GM19452 (cell line): ENCODE measurements at regions not wholly inside any gene's neighbourhood (a gene's known extent, or its start where the extent isn't known, plus 50 kb on each side); places are given as distances from the start of the nearest gene placed in this dataset.
"Not testable (repeated sequence)": the region's sequence is repeated elsewhere in the genome, so short reads cannot be mapped to it uniquely, and the experiment has no call there.

Experiments
- ATAC-seq: cut with Tn5 transposase; IDR thresholded peaks from one replicate; pipeline ENCODE4 v1.9.1; 2021; ENCODE audit not compliant: unreplicated experiment

- no peak for ATAC-seq
These were observed 54.4 kb upstream of the BMP4 start for GRCh38 chr14:54010981-54011380.

DNA sequence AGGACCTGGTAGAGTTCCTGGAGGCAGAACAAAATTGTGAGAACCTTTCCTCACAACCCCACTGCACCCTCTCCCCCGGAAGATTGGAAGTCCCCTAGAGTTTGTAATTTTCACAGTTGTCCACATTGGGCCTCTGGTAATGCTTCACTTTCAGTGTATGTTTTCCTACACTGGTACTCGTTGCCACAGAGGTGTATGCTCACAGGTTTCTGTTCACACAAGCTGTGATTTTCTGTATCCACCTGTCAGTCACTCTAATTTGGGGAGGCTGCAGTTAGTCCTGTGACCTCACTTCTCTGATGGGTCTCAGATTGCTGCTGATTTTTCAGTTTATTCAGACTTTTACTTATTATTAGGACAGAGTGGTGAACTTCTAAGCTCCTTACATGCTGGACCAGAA, 66.4 kb upstream of the BMP4 start:
- ATAC-seq, result no peak

DNA sequence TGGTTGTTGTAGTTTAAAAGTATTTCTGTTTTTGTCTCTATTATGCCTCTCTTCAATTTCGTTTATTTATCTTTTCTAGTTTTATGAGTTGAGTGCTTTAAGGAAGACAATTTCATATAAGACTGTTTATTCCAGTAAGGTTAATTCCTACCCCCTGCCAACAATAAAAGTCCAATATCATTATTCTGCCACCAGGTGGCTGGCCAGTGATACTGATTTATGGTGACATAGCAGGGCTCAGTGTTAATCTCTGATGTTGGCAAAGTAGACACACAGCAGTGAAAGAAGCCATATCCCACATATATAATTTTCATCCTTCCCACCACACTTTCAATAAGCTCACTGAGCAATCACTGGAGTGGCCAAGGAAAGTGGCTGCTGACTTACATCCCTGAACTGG, 69.0 kb upstream of the BMP4 start:
- ATAC-seq, result no peak

DNA sequence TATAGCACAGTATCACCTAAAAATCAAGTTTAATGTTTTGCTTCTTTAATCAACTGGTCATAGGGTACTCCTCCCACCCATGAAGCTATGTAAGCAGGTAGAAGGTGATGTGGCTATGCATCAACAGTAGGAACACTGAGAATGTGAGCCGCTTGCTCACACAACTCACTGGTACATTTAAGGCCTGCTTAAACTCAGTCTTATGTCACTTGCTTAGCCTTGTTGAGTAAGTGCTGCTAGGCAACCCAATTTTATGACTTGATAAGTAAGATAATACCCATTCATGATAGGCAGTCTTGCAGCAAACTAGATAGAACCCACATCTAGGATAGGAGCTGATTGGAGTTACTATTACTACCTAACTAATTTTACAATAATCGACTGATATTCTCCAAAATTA, 70.0 kb upstream of the BMP4 start:
- no peak for ATAC-seq

DNA sequence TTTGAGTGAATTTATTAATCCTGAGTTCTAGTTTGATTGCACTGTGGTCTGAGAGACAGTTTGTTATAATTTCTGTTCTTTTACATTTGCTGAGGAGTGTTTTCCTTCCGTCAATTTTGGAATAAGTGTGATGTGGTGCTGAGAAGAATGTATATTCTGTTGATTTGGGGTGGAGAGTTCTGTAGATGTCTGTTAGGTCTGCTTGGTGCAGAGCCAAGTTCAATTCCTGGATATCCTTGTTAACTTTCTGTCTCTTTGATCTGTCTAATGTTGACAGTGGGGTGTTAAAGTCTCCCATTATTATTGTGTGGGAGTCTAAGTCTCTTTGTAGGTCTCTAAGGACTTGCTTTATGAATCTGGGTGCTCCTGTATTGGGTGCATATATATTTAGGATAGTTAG, 74.4 kb upstream of the BMP4 start:
- ATAC-seq, result not testable (repeated sequence)

DNA sequence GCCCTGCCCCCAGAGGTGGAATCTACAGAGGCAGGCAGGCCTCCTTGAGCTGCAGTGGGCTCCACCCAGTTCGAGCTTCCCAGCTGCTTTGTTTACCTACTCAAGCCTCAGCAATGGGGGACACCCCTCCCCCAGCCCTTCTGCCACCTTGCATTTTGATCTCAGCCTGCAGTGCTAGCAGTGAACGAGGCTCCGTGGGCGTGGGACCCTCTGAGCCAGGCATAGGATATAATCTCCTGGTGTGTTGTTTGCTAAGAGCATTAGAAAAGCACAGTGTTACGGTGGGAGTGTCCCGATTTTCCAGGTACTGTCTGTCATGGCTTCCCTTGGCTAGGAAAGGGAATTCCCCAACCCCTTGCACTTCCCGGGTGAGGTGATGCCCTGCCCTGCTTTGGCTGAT, 76.7 kb upstream of the BMP4 start:
- not testable (repeated sequence) for ATAC-seq

DNA sequence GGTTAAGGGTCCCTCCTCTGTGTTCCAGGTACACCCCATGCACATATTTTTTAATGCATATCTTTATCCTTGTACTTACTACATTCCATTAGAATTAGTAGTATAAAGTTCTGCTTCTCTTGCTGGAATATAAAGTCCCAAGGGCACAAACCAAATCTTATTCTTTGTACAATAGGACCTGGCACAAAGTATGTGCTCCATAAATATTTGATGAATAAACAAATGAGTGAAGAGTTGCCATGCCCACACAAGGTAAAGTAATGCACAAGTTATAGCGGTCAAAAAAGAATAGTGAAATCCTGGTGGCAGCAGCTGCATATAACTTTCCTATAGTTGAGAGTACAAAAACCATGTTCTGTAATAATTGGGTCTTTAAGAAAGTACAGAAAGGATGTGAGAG, 82.1 kb upstream of the BMP4 start:
- ATAC-seq, result no peak

GRCh38 chr14:54039311-54039710, 82.7 kb upstream of the BMP4 start:
- ATAC-seq, result no peak

DNA sequence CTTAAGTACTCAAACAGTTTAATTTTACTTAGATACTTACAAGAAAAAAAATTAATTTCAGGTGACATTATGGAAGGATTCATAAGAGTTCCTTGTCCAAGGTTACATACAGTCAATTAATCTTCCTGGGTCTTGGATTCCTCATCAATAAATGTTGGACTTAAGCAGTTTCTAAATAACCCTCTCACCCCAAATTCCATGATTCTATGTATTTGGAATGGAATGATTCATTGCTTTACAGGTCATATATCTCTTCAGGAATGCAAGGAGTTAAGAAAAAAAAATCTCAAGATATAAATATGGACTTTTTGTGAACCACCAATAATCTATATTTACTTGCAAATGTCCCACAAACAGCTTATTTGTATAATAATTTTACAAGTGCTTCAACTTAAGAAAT, 84.2 kb upstream of the BMP4 start:
- ATAC-seq, result no peak

DNA sequence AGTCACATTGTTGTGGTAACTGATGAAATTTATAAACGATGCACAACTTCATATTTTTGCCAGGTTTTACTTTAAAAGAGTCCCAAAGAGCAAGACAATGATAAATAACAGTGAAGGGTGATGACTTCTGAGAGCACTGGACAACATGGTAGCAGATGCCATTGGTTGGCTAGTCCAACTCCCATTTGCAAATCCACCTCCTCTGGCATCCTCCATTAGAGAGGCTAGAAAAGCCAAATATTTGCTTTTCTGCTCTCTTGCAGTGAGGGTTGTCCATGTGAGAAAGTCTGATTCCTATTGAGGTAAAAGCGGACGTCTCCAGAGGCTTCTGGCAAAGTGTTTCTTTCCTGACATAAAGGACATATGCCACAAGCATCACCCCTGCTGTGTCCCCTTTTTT, 89.6 kb upstream of the BMP4 start:
- ATAC-seq, result no peak

DNA sequence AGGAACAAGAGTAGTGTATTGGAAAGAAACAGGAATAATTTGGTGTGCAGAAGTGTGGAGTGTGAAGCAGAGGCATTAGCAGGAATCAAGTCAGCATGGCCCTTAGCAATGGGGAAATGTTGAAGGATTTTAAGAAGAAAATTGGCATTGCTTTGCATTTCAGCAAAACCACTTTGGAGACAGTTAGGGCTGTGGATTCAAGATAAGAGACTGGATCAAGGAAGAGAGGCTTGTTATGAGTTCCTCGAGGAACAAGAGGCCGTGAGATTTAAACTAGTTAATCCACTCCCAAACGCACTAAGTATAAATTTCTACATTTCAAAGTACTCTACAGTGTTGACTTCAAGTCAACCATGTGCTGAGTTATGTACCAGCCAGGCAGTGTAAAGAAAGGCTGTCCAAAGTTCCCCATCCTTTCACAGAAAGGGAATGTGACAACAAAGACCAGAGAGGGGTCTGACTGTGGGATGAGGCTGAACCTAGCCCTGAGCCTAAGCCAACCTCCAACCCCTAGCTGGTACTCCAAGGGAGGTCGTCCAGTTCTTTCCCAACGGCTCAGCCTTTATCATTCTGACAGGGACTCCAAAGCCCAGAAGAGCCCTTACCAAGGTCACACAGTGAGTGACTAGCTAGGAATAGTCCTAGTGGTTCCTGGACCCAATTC, 91.2 kb upstream of the BMP4 start:
- no peak for ATAC-seq

- no peak for ATAC-seq
These were observed 91.7 kb upstream of the BMP4 start for GRCh38 chr14:54048311-54048710.

DNA sequence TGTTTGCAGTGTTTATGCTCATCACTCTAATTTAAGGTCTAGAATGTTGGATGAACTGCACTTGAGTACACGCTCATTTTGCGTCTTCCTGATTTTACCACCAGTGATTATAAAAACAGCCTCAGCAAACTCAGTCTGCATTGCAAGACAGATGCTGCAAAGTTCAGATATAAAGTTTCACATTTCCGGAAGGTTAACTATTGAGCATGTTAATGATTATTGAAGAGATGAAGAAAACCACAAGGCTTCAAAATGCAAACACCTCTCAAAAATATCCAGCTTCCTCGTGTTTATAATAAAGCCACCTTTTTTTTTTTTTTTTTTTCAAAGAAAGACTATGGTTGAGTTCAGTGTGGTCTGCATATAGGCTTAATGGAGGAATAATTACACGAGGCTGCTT, 92.1 kb upstream of the BMP4 start:
- ATAC-seq, result no peak

- ATAC-seq, result no peak
These were observed 94.1 kb upstream of the BMP4 start for GRCh38 chr14:54050759-54051158.

DNA sequence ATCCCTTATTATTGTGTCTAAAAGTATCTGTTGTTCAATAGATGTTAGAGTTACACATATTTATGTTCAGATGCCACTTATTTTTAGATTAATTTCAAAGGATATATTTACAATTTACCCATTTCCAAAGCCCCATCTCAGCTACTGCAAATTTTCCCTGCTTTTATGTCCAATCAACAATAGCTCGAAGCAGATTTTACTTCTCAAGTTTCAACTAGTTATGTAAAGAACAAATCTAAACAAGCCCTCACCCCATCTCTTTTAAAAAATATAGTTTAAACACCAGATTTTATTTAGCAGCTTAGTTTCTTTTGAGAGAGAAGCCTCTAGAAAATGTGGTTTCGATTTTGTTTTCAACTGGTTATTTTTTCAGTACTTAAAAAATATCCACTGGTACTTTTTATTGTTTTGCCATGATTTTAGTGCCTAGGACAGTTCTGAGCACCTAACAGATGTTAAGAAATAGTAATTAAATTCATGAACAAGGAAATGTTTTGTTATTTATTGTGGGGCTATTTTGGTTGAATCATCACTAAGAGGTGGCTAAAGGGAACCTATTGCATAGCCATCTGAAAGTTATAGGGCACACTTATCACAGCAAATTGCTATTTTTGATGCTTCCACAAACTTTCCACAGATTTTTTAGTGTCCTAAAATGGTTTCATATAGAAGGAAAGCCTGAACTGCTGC, 96.2 kb upstream of the BMP4 start:
- ATAC-seq, result no peak

DNA sequence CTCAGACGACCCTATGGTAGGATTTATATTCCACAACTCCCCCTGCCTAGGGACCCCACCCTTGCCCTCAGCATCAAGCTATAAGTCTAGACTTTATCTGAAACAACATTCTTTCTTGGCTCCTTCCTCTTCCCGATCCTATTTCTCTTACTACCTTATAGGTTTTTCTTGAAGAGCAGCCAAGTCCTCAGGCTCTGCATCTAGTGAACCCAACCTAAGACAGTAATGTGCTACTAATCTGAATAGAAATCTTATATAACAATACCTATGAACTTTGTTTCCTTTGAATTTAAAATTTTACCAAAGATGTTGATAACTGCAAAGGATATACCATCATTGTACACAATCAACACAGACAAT, 96.7 kb upstream of the BMP4 start:
- ATAC-seq, result no peak

DNA sequence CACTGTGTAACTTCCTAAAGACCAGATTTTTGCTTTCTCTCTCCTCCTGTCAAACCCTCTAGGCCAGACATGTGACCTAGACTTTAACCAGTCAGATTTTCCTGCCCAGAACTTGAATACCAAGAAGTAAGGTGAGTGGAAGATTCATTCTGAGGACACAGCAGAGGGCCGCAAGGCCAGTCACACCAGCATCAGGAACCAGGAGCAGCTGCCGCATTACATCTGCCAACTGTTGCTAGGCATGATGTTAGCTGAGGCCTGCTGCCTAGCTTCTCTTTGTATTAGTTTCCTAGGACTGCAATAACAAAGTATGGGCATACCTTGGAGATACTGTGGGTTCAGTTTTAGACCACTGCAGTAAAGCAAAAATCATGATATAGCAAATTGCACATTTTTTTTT, 101.9 kb upstream of the BMP4 start:
- no peak for ATAC-seq

- ATAC-seq, result no peak
These were observed 127.1 kb upstream of the BMP4 start for GRCh38 chr14:54083549-54084239.

- no peak for ATAC-seq
These were observed 128.7 kb upstream of the BMP4 start for GRCh38 chr14:54085232-54085761.

DNA sequence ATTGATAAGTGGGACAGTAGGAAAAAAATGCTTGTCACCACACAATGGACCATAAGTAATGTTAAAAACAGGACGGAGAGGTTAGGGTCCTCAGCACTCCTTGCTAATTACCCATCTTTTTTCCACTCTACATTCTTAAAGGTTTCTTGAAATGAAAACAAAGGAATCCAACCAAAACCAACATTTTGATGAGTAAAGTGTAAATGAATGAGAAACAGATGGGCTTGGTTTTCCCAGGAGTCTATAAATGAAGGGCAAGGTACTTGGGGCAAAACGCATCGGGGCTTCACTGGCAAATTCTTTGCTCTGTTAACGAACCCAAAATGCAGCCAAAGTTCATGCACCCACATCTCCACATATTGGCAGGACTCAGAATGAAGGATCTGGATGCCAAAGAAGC, 129.2 kb upstream of the BMP4 start:
- ATAC-seq, result no peak

- ATAC-seq, result no peak
These were observed 130.1 kb upstream of the BMP4 start for GRCh38 chr14:54086767-54087166.

- no peak for ATAC-seq
These were observed 130.8 kb upstream of the BMP4 start for GRCh38 chr14:54087376-54087775.
